NCI-H1092 (cell line): ENCODE measurements at regions not wholly inside any gene's neighbourhood (a gene's known extent, or its start where the extent isn't known, plus 50 kb on each side); places are given as distances from the start of the nearest gene placed in this dataset.
A peak's percentile ranks its signal among the peaks of the same experiment; 100 is the strongest.
"Not testable (repeated sequence)": the region's sequence is repeated elsewhere in the genome, so short reads cannot be mapped to it uniquely, and the experiment has no call there.

Source experiments
- DNase-seq: peaks from one replicate; lab custom pipeline; 2025; lab: John Stamatoyannopoulos, UW

- DNase-seq: no peak
Observed at GRCh38 chr5:100479079-100479688, 56.0 kb upstream of the FAM174A start.

DNA sequence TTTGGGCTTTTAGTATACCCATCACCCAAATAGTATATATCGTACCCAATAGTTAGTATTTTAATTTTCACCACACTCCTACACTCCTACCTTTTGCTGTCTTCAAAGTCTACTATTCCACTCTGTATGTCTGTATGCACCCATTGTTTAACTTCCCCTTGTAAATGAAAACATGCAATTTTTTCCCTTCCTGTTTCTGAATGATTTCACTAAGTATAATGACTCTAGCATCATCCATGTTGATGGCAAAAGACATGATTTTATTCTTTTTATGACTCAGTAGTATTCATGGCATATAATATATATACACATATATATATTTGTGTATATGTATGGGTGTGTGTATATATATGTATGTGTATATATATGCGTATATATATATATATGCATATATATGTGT, 63.1 kb upstream of the FAM174A start:
- DNase-seq: no peak

DNA sequence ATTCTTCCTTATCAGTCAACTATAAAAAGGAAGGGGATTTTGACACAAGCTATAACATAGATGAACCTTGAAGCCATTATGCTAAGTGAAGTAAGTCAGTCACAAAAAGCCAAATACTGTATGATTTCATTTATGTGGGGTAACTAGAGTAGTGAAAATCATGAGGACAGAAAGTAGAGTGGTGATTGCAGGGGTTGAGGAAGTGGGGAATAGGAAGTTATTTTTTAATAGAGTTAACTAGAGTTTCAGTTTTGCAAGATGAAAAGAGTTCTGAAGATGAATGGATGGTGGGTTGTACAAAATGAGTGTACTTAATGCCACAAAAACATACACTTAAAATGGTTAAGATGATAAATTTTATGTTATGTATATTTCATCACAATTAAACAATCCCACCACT, 65.4 kb upstream of the FAM174A start:
- DNase-seq: no peak

DNA sequence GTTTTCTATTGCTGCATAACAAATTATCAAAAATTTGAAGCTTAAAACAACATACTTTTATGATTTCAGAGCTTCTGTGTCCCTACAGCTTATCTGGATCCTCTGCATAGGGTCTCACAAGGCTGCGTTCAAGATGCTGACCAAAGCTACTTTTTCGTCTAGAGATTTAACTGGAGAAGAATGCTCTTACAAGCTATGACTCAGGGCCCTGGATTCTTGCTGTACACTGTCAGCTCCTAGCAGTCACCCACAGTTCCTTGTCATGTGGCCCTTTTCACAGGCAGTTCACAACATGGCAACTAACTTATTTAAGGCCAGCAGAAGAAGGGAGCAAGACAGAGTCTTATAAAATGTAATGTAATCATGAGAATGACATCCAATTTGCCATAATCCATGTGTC, 70.8 kb upstream of the FAM174A start:
- no peak for DNase-seq

DNA sequence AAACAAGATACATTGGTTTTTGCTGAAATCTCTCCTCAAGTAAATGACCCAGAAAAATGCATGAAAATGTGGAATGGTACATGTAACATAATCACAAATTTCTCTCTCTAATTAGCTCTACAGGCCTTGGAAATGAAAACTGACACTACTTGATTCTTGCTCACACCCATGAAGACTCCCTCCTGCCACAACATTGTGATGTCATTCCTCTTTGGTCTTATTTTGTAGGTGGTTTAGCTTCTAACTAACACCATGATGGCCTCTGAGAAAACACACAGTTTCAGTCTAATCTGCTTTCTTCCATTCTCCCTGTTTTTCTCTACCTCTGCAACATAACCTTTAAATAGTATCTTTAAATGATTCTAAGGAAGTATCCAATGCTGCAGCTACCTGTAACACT, 78.6 kb upstream of the FAM174A start:
- DNase-seq: no peak

- DNase-seq: no peak
Observed at GRCh38 chr5:100452126-100452525, 83.0 kb upstream of the FAM174A start.

- DNase-seq: no peak
Observed at GRCh38 chr5:100448111-100448528, 87.1 kb upstream of the FAM174A start.

- no peak for DNase-seq
Observed at GRCh38 chr5:100446879-100447430, 88.2 kb upstream of the FAM174A start.

- DNase-seq: no peak
Observed at GRCh38 chr5:100444961-100445360, 90.2 kb upstream of the FAM174A start.

DNA sequence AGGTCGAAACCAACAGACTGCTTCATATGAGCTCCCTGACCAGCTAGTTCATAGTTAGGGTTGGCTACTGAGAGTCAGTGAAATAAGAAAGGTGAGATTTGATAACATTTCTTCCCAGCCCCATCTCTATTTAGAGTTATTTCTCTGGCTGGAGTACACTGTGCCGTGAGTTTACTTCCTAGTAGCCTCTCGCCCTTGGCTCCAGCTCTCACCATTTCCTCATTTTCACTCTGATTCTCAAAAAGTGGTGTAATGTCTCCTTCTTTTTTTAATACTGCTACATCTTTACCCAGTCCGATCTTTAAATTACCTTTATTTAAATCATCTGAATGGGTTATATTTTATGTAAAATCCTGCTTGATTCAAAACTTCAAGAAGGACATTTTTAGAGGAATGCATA, 100.4 kb upstream of the FAM174A start:
- no peak for DNase-seq

- DNase-seq: no peak
Observed at GRCh38 chr5:100432741-100433140, 102.4 kb upstream of the FAM174A start.

DNA sequence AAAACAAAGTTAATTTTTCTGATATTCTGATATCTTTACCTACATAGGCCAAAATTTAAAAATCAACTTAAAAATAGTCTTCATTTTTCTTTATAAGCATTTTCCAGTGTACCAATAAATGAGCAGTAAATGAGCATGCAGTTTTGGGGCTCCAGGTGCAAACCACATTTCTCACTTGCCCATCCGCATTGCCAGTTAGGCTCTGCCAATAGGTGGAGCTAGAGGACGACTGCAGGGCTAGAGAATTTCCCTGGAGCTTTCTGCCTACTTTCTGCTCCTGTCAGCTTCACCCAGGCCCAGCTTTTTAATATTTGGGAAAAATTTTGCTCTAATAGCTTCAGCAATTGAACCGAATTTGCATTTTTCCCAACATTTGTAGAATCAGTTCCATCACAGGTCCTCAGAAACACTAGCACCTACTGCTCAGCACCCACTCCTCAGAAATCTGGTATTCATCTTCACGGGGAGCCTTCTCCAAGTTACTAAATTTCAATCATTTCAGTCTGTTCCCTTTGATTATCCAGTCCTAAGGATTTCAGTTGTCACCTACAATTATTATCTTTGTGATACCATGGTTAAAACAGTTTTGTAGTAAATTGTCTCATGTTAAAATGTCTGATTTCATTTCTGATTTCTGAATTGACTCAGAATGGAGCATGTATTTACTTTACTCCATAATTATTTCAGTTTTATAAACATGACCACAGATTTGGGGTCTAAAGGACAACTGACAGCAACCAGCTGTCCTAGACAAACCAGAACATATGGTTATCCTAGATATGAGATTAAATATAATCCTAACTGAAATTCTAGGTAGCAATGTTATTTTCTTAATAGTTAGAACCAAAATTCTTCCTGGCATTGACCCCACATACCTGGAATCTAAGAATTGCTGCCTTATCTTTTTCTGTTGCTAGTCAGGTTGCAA, 104.6 kb upstream of the FAM174A start:
- DNase-seq: no peak

- no peak for DNase-seq
Observed at GRCh38 chr5:100424787-100425186, 110.4 kb upstream of the FAM174A start.

DNA sequence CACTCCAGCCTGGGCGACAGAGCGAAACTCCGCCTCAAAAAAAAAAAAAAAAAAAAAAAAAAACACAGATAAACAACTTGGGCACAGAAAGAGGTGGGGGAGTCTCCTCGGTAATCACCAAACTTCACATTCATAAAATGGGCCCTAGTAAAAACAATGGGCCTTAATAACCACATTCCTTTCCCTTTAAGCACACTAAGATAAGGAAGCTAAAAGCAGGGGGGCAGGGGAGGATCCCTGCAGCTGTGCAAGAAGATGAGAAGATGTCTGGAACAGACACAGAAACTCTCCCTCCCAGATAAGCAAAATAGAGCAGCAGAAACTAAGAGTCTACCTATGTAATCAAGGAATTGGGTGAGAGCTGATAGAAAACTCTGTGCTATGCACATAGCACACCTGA, 111.2 kb upstream of the FAM174A start:
- DNase-seq: no peak

DNA sequence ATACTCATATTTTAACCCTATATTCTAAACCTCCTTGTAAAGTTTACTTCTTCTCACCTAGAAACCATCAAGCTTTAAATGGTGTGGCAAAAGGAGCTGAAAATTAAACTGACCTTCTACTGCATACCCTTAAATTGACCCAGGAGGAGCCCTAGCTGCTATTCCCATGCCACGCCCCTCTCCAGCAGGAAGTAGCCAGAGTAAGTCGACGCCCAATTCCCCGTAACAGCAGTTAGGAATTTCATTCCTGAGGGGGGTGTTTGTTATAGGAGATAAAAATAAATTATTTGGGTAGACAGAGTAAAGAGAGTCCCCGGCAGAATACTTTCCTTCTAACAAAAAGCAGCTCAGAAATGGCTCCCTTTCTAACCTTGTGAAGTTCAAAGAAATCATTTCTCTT, 111.8 kb upstream of the FAM174A start:
- no peak for DNase-seq

- no peak for DNase-seq
Observed at GRCh38 chr5:100421360-100421759, 113.8 kb upstream of the FAM174A start.

DNA sequence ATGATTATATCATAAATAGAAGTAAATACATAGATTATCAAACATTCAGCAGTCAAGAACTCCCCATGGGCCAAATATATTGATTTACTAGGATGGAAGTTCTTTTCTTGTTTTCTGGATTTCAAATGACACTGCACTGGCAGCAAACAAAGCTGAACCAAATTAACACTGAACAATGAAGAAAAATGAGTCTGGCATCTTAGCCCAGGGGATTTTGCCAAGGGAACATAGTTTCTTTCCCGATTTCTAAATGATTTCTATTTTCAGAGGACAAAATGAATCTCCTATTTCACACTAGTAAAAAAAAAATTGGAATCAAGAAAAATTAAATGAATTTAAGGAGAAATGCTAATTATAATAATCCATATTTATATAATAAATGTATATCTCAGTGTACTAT, 116.9 kb upstream of the FAM174A start:
- DNase-seq: no peak

- no peak for DNase-seq
Observed at GRCh38 chr5:100409660-100410151, 125.5 kb upstream of the FAM174A start.

DNA sequence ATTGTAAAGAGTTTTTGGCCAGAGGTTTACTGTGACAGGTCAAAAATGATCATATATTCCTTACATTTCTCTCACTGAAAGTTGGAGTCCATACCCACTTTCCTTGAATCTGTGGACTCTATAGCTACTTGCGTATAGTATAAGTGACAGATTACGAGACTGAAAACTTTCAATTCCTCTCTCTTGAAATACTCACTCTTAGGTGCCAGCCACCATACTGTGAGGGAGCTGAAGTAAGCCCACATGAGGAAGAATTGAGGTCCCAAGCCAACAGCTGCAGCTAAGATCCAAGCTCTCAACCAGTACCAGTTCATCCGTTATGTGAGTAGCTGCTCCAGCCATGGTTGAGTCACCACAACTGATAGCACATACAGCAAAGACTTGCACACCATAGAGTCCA, 128.1 kb upstream of the FAM174A start:
- no peak for DNase-seq

DNA sequence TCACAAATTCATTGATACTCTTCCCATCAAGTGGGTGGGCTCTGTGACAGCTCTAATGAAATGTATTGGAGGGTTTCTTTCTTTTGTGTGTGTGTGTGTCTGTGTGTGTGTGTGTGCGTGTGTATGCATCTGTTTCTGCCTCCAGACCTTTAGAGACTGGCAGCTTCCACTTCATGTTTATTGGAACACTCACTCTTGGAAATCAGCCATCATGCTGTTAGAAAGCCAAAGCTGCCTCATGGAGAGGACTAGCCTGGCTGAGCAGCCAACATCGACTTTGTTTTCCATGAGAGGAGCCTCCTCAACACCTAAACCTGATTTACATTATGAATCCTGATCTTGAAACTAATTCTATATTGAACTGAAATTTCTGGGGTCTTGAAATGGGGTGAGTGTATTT, 128.5 kb upstream of the FAM174A start:
- peak; percentile 74 for DNase-seq

DNA sequence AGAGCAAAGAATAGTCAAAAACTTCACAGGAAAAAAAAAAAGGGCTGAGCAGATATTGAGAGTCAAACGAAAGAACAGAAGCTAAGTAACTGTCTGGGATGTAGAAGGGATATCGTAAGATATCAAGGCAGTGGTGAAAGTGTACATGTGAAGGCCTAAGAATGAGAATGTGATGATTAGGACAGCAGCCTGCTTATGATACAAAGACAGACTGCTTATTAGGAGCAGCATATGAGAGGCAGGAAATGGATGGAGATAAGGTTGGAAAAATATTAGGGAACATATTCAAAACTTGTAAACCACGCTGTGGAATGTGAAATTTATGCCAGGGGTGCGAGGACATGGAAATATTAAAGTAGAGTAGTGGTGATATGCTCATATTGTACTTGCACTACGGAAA, 133.1 kb upstream of the FAM174A start:
- DNase-seq: no peak

DNA sequence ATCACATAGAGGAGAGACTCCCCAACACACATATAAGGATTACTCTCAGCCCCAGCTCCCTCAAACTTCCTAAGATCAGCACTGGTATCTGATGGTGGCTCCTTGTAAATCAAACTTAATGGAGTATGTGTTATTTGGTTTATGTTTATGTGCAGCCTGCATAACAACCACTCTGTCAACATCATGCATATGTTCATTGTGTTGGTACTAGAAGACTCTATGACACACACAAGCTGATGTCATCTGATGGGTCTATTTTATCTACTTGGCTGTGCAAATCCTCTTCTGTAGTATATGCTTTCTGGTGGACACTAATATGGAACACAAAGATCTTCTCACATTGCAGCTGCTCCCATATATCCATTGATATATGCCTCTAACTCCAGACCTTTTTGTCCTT, 134.0 kb upstream of the FAM174A start:
- no peak for DNase-seq

DNA sequence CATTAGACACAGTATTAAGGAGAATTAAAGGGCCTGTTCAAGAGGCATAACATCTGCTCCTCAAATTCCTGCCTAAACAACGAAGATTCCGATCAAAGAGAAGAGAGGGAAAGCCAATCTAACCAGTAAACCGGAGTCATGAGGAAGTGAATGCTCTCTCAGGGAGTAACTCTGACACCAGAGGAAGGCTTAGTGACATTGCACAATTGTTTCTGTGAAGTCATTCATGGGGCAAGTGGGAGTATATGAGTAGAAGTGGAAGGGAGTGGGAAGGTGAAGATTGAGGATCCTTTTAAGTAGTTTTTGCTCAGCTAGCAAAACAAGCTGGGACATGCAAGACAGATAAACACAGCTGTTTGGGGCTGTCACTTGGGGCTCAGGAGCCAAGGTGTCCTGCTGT, 136.4 kb upstream of the FAM174A start:
- not testable (repeated sequence) for DNase-seq
